HepG2 (cell line): ENCODE measurements at regions not wholly inside any gene's neighbourhood (a gene's known extent, or its start where the extent isn't known, plus 50 kb on each side); places are given as distances from the start of the nearest gene placed in this dataset.
"Not testable (repeated sequence)": the region's sequence is repeated elsewhere in the genome, so short reads cannot be mapped to it uniquely, and the experiment has no call there.

Experiments
- NFIC ChIP-seq: IDR thresholded peaks from 2 replicates; pipeline ENCODE4 v1.6.1; 2012; ENCODE audit warnings: mild to moderate bottlenecking, low read length, inconsistent platforms
- TGIF2 ChIP-seq: IDR thresholded peaks from 2 replicates; pipeline ENCODE4 v1.6.1; 2016; ENCODE audit warnings: control low read depth, missing compliant biosample characterization

DNA sequence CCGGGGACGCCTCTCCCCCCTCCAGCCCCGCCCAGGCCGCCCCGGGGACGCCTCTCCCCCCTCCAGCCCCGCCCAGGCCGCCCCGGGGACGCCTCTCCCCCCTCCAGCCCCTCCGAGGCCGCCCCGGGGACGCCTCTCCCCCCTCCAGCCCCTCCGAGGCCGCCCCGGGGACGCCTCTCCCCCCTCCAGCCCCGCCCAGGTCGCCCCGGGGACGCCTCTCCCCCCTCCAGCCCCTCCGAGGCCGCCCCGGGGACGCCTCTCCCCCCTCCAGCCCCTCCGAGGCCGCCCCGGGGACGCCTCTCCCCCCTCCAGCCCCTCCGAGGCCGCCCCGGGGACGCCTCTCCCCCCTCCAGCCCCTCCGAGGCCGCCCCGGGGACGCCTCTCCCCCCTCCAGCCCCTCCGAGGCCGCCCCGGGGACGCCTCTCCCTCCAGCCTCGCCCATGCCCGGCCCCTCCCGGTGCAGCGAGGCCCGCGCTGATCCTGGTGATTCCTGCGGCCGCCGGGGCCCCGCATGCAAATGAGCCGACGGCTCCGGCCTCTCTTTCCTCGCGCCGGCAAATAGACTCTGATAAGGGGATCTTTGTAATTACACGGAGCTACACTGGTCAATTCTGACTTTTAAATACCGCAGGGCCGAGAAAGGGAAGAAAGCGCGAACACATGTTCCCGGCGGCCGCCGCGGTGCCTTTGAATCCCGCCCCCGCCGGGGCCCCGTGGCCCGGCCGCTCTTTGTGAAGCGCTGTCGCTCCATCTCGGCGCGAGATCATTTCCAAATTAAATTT is 114.7 kb upstream of the NKX1-1 start:
- TF ChIP-seq NFIC; TGIF2 (CRISPR knock-in tag): not testable (repeated sequence)
